HFF-Myc (cell line): ENCODE measurements at regions not wholly inside any gene's neighbourhood (a gene's known extent, or its start where the extent isn't known, plus 50 kb on each side); places are given as distances from the start of the nearest gene placed in this dataset.
"Not testable (repeated sequence)": the region's sequence is repeated elsewhere in the genome, so short reads cannot be mapped to it uniquely, and the experiment has no call there.

Source experiments
- DNase-seq: peaks from one replicate; pipeline ENCODE4 v3.0.0-alpha.2; 2011; ENCODE audit warnings: low read depth; ENCODE audit errors: extremely low read depth
- H3K4me3 ChIP-seq: replicated peaks from 2 replicates; pipeline ENCODE4 v1.5.1; 2011; ENCODE audit warnings: low read depth, mild to moderate bottlenecking, control low read depth, low read length
- TF ChIP-seq, protein P1 (sequence below): IDR thresholded peaks from 2 replicates; pipeline ENCODE4 v1.5.1; 2012; ENCODE audit warnings: mild to moderate bottlenecking, low read depth, low read length, control low read depth; ENCODE audit errors: missing control alignments

DNA sequence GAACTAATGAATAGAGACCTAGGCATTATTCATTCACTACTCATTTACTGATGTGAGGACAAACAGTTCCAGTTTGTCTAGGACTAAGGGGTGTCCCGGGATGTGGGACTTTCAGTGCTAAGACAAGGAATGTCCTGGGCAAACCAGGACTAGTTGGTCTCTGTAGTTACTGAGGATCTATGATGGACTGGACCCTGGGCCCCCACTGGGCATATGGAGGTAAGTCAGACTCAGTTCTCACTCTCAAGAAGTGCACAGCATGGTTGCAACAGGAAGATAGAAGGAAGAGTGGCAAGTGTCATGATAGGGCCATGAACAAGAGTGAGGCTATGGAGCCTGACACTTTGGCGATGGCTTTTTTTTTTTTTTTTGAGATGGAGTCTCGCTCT is 128.2 kb downstream of the MYCN start:
- no peak for DNase-seq
- no peak overlapping the region for H3K4me3 ChIP-seq
- TF ChIP-seq, protein P1, sequence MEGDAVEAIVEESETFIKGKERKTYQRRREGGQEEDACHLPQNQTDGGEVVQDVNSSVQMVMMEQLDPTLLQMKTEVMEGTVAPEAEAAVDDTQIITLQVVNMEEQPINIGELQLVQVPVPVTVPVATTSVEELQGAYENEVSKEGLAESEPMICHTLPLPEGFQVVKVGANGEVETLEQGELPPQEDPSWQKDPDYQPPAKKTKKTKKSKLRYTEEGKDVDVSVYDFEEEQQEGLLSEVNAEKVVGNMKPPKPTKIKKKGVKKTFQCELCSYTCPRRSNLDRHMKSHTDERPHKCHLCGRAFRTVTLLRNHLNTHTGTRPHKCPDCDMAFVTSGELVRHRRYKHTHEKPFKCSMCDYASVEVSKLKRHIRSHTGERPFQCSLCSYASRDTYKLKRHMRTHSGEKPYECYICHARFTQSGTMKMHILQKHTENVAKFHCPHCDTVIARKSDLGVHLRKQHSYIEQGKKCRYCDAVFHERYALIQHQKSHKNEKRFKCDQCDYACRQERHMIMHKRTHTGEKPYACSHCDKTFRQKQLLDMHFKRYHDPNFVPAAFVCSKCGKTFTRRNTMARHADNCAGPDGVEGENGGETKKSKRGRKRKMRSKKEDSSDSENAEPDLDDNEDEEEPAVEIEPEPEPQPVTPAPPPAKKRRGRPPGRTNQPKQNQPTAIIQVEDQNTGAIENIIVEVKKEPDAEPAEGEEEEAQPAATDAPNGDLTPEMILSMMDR = no peak

DNA sequence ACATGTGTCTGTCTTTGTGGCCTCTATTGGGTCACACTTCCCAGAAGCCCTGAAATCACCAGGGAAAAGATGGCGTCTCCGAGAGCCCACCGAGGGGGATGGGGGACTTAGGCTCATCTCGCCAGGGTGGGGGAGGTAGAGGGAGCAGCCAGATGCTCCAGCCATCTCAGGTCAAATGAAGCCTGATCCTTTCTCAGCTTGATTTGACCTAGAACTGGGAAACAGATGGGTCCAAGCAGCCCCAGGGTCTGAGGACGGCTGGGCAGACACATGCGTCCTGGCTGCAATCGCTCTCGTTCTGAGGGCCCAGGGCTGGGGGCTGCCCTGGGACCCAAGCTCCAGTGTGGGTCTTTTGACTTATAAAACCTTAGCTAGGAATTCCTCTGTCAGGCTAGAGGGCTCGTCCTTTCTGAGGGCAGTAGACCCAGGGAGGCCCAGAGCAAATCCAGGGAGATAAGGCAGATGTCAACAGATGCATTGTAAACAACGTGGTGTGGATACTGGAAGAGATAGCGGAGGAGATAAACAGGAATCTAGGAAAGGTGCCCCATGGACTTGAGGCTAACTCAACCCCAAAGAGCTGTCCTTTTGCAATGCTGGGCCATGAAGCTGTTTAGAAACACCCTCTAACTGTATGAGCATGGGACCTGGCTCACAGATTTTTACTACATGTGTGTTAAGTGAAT is 127.7 kb downstream of the MYCN start:
- DNase-seq = no peak
- TF ChIP-seq, protein P1 = no peak
- no peak overlapping the region for H3K4me3 ChIP-seq

DNA sequence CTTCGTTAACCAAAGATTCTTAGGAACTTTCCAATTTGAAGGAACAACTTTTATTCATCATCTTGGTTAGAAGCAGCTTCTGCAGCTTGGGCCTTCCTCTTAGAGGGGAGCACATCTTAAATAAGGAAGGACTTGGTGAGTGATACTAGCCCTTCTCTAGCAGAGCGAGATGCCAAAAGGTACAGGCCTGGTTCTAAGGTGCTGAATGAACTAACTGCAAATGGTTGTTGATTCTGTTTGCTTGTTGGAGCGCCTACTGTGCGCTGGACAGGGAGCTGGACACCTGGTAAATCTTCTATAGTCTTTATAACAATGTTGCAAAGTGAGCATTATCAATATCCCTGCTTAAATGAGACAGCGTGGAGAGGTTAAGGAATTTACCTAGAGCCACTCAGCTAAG is 127.1 kb downstream of the MYCN start:
- H3K4me3 ChIP-seq = no peak overlapping the region
- TF ChIP-seq, protein P1 = no peak
- DNase-seq = no peak

DNA sequence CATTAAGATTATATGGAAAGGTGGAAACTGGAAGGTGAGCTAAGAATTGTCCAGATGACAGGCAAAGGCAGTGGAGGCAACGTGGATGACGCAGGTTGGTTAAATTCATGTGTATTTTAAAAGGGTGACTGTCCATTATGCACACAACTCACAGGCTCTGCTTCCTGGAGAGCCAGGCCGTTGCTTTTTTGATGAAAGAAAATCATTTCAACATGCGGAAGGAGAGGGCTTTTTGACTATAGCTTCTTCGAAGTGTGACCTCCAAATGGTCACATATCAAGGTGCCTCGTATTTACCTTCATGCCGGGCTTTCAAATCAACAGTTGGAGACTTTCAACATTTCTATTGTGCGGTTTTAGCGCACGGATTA is 126.7 kb downstream of the MYCN start:
- H3K4me3 ChIP-seq = no peak overlapping the region
- DNase-seq = no peak
- TF ChIP-seq, protein P1 = no peak

DNA sequence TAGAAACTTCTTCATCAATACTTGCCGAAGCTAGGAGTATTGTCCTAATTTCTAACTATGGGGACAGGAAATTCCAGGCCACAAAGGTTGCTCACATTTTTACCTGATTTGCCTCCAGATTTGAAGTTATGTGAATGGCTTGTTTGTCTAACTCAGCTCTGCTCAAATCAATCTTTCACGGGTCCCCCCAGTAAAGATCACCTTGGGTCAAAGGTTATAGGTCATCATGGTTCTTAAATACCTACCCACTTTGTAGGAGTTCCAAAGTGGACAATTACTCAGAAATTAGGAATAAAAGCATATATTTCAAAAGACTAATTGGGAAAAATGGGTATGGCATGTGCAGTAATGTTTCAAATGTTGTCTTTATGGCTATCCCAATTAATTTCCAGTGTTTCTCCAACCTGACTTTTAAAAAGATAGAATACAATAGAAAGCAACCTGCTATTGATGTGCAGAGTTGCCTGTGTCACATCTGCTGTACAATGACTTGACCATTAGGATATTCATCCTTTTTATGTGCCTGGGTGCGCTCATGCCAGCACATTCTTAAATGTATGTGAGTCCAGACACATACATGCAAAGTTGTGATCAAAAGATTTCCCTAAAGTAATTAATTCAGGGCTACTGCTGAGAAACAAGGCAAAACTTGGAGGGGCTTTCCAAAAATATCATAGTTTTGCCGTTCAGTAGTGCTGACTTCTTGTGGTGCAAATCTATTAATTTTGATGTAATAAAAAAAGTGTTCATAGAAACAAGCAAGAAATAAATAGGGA is 126.1 kb downstream of the MYCN start:
- TF ChIP-seq, protein P1 = no peak
- no peak for DNase-seq

DNA sequence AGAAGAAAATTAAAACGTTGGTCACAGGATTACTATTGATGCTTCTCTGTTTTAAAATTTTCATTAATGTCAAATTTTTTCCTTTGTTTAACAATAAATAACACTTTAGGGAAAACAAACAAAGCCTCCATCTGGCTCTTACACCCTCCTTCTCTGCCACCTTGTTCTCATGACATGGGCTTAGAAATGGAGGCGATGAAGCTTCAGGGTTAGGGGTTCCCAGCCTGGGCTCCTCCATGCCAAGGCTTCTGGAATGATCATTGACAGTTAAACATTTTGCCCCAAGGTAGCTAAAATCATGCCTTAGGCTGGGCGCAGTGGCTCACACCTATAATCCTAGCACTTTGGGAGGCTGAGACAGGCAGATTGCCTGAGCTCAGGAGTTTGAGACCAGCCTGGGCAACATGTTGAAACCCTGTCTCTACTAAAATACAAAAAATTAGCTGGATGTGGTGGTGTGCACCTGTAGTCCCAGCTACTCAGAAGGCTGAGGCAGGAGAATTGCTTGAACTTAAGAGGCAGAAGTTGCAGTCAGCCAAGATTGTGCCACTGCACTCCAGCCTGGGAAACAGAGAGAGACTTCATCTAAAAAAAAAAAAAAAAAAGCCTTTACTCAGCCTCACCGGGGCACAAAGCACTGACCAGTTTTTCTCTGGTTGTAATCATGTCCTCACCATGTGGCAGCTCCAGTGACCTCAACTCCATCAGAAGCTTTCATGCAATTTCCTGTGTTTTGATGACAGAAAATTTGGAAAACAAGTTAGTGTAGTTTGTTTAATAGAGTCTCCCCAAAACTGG is 125.1 kb downstream of the MYCN start:
- DNase-seq, H3K4me3 ChIP-seq: not testable (repeated sequence)

More for the DNA sequence above, 126.1 kb downstream of the MYCN start:
- no peak overlapping the region for H3K4me3 ChIP-seq

DNA sequence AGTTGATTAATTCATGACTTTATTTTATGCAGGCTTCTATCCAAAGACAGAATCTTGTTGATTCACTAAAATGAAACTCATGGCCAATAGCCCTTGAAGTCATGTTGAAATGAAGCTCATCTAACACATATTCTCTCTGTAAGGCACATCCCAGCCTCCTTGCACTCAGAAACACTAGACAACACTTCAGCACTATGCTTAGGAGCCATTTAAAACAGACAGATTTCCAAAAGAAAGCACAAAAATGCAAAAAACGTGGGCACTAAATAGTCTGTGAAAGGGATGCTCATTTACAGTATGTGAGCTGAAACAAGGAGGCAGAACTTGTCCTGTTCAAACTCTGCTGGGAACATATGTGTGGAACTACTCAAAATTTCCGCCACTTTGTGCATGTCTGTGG is 124.4 kb downstream of the MYCN start:
- DNase-seq = no peak
- TF ChIP-seq, protein P1 = no peak
- no peak overlapping the region for H3K4me3 ChIP-seq
